ENCODE measurements at regions not wholly inside any gene's neighbourhood (a gene's known extent, or its start where the extent isn't known, plus 50 kb on each side); places are given as distances from the start of the nearest gene placed in this dataset.
"Not testable (repeated sequence)": the region's sequence is repeated elsewhere in the genome, so short reads cannot be mapped to it uniquely, and the experiment has no call there.

DNA sequence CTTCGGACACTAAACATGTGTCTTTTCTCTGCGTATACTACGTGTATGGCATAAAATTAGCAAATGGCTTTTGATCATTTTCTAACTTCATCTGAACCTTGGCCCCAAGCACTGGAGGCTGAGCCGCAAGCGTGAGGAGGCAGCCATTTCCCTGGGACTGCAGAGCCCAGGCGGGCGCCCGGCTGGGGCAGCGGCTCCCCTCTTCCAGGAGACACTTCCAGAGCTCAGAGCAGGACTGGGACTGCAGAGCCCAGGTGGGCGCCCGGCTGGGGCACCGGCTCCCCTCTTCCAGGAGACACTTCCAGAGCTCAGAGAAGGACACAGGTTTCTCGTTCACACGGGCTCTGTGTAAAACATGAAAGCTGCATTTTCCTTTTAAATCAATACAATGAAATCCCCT lies 484.1 kb upstream of the SALL3 start:
- H3K36me3 Mint-ChIP-seq (ENCODE audit: low read depth): no peaks in the 10 kb centered on the region
- H3K9me3 Mint-ChIP-seq: peaks cover 14% of the 10 kb centered on the region
- no peak overlapping the region for H3K27ac Mint-ChIP-seq
- H3K4me1 Mint-ChIP-seq (ENCODE audit: low read depth): no peaks in the 10 kb centered on the region
- no peak for DNase-seq (ENCODE audit: low spot score)
- H3K27me3 Mint-ChIP-seq (ENCODE audit: low read depth): no peaks in the 10 kb centered on the region
- intact Hi-C loops (cut with micrococcal nuclease): no loop called here
- no peak overlapping the region for H3K4me3 Mint-ChIP-seq (ENCODE audit: low read depth)

DNA sequence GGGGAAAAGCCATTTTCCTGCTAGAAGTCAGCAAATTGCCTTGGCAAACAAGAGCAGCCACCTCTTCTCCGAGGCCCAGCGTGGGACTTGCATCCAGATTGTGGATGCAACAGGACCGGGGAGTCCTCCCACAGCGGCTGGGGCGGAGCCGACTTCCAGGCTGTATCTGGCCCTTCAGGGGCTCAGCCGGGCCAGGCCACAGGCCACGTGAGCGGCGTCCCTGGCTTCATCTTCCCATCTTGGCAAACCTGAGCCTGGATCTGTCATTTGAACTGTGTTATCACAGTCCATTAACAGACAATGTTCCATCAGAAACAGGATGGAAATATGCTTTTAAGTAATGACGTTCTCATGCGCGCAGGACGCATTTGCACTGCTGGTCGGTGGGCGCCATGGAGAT lies 483.5 kb upstream of the SALL3 start:
- no peaks in the 10 kb centered on the region for H3K4me1 Mint-ChIP-seq (ENCODE audit: low read depth)
- H3K27me3 Mint-ChIP-seq (ENCODE audit: low read depth): no peaks in the 10 kb centered on the region
- intact Hi-C loops (cut with micrococcal nuclease): no loop called here
- H3K36me3 Mint-ChIP-seq (ENCODE audit: low read depth): no peaks in the 10 kb centered on the region
- no peak for DNase-seq (ENCODE audit: low spot score)
- no peak overlapping the region for H3K27ac Mint-ChIP-seq
- H3K9me3 Mint-ChIP-seq: peaks cover 9% of the 10 kb centered on the region
- no peak overlapping the region for H3K4me3 Mint-ChIP-seq (ENCODE audit: low read depth)

DNA sequence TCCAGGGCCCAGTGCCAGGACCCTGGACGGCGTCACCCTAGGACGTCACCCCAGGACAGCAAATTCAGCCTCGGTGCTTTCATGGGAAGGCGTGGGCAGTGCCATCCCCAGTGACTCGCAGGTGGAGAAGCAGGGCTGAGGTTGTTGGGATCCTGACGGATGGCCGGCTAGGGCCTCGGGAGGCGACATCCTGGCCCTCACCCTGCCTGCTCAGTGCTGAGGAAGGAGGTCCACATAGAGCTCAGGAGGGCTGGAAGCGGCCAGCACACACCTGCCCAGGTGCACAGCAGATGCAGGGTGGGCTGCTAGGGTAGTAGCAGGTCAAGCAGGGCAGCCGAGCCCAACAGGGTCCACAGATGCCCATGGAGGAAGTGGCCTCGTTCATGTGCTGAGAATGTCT lies 482.0 kb upstream of the SALL3 start:
- intact Hi-C loops (cut with micrococcal nuclease): no loop called here
- H3K27ac Mint-ChIP-seq: no peak overlapping the region
- no peaks in the 10 kb centered on the region for H3K36me3 Mint-ChIP-seq (ENCODE audit: low read depth)
- no peak for DNase-seq (ENCODE audit: low spot score)
- H3K4me3 Mint-ChIP-seq (ENCODE audit: low read depth): no peak overlapping the region
- H3K27me3 Mint-ChIP-seq (ENCODE audit: low read depth): no peaks in the 10 kb centered on the region
- H3K4me1 Mint-ChIP-seq (ENCODE audit: low read depth): no peaks in the 10 kb centered on the region
- peaks cover 4% of the 10 kb centered on the region for H3K9me3 Mint-ChIP-seq

DNA sequence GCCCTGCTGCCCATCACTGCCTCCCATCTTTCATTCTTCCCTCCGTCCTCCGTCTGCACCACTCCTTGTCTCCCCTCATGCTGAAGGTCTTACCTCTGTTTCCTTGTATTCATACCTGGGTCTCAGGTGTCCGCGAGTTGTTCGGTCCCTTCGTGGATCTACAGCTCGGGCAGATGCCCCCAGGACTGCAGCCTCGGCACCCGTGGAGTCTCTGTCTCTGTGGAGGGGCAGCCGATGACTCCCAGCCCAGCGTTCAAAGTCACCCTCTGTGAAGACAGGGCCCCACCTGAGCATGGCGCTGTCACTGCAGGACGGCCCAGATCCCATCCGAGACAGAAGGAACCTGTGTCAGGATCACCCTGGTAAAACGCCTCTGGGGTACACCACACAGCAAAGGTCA lies 480.0 kb upstream of the SALL3 start:
- no peak for DNase-seq (ENCODE audit: low spot score)
- Mint-ChIP-seq H3K36me3 (ENCODE audit: low read depth) (no peaks in the 10 kb centered on the region), H3K4me3 (ENCODE audit: low read depth) (no peak overlapping the region), H3K27me3 (ENCODE audit: low read depth) (no peaks in the 10 kb centered on the region), H3K9me3 (no peaks in the 10 kb centered on the region), H3K4me1 (ENCODE audit: low read depth) (no peaks in the 10 kb centered on the region), H3K27ac (no peak overlapping the region)
- intact Hi-C loops (cut with micrococcal nuclease): no loop called here

- DNase-seq (ENCODE audit: low spot score): no peak
- H3K9me3 Mint-ChIP-seq: no peaks in the 10 kb centered on the region
- no peak overlapping the region for H3K4me3 Mint-ChIP-seq (ENCODE audit: low read depth)
- H3K36me3 Mint-ChIP-seq (ENCODE audit: low read depth): no peaks in the 10 kb centered on the region
- no peaks in the 10 kb centered on the region for H3K27me3 Mint-ChIP-seq (ENCODE audit: low read depth)
- H3K27ac Mint-ChIP-seq: no peak overlapping the region
- no peaks in the 10 kb centered on the region for H3K4me1 Mint-ChIP-seq (ENCODE audit: low read depth)
- intact Hi-C loops (cut with micrococcal nuclease): no loop called here
These were observed 478.4 kb upstream of the SALL3 start for GRCh38 chr18:78501251-78501650.

DNA sequence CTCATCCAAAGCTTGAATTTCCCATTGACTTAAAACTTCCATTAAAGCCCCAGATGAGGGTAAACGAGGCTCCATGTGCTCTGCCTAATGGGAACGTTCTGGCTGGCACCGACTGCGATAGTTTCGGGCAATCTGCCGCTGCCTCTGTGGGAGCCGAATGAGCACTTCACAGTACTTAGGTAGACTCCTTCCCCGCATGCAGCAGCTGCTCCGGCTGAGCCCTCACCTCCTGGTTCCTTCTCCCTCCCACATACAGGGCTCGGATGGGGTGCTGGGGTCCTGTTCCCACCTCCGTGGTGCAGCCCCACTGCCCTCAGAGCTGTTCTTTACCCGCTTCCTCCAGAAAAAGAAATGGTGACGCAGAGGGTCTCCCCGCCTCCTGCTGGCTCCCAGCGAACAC lies 476.5 kb upstream of the SALL3 start:
- intact Hi-C loops (cut with micrococcal nuclease): no loop called here
- Mint-ChIP-seq H3K36me3 (ENCODE audit: low read depth) (no peaks in the 10 kb centered on the region), H3K4me1 (ENCODE audit: low read depth) (no peaks in the 10 kb centered on the region), H3K4me3 (ENCODE audit: low read depth) (no peak overlapping the region), H3K9me3 (peaks cover 3% of the 10 kb centered on the region), H3K27ac (no peak overlapping the region), H3K27me3 (ENCODE audit: low read depth) (no peaks in the 10 kb centered on the region)
- DNase-seq (ENCODE audit: low spot score): no peak

GRCh38 chr18:78505851-78506461 lies 473.7 kb upstream of the SALL3 start:
- Mint-ChIP-seq H3K27me3 (ENCODE audit: low read depth) (no peaks in the 10 kb centered on the region), H3K27ac (no peak overlapping the region), H3K4me1 (ENCODE audit: low read depth) (no peaks in the 10 kb centered on the region), H3K9me3 (peaks cover 8% of the 10 kb centered on the region), H3K4me3 (ENCODE audit: low read depth) (no peak overlapping the region), H3K36me3 (ENCODE audit: low read depth) (no peaks in the 10 kb centered on the region)
- DNase-seq (ENCODE audit: low spot score): no peak
- intact Hi-C loops (cut with micrococcal nuclease): no loop called here

DNA sequence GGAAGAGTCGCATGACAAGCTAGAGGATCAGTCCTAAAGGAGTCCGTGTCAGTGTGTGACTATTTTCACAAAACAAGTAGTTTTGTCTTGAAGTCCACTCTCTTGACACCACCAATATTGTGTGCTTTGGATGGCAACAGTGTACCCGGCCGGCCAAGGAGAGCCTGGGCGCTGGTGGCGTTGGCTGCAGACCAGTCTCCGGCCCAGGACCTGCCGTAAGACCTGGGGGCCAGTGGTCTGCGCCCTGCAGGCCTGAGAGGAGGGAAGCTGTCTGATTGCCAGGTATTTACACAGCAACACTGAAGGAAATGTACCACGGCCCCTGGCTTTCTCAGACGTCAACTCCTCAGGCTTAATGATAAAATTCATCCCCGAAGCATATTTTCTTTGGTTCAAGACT lies 472.4 kb upstream of the SALL3 start:
- H3K27ac Mint-ChIP-seq: no peak overlapping the region
- no peaks in the 10 kb centered on the region for H3K36me3 Mint-ChIP-seq (ENCODE audit: low read depth)
- H3K9me3 Mint-ChIP-seq: peaks cover 8% of the 10 kb centered on the region
- no peak overlapping the region for H3K4me3 Mint-ChIP-seq (ENCODE audit: low read depth)
- intact Hi-C loops (cut with micrococcal nuclease): no loop called here
- H3K27me3 Mint-ChIP-seq (ENCODE audit: low read depth): no peaks in the 10 kb centered on the region
- no peak for DNase-seq (ENCODE audit: low spot score)
- H3K4me1 Mint-ChIP-seq (ENCODE audit: low read depth): no peaks in the 10 kb centered on the region

- H3K4me3 Mint-ChIP-seq (ENCODE audit: low read depth); H3K27me3 Mint-ChIP-seq (ENCODE audit: low read depth); H3K27ac Mint-ChIP-seq; H3K4me1 Mint-ChIP-seq (ENCODE audit: low read depth); H3K9me3 Mint-ChIP-seq; DNase-seq (ENCODE audit: low spot score); H3K36me3 Mint-ChIP-seq (ENCODE audit: low read depth); intact Hi-C loops (cut with micrococcal nuclease): not testable (repeated sequence)
These were observed 471.3 kb upstream of the SALL3 start for GRCh38 chr18:78508228-78508824.

DNA sequence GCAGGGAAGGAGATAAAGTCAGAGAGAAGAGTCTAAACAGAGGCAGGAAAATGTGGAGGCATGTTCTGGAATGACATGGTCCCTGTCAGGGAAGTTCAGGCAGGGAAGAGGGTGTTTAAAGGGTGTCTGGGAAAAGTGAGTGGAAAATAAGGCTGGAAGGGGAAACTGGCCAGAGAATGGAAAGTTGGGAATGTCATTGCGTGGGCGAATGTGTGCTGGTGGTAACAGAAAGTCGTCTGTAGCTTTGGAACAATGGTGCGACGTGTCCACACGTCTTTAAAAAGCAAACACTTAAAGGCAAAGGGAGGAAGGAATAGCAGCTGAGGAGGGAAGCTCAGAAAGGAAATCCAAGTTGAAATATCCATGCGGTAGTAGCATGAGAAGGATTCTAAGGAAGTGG lies 469.5 kb upstream of the SALL3 start:
- no peak for DNase-seq (ENCODE audit: low spot score)
- intact Hi-C loops (cut with micrococcal nuclease): no loop called here
- Mint-ChIP-seq H3K27me3 (ENCODE audit: low read depth) (no peaks in the 10 kb centered on the region), H3K9me3 (peaks cover 8% of the 10 kb centered on the region), H3K36me3 (ENCODE audit: low read depth) (no peaks in the 10 kb centered on the region), H3K4me1 (ENCODE audit: low read depth) (no peaks in the 10 kb centered on the region), H3K4me3 (ENCODE audit: low read depth) (no peak overlapping the region), H3K27ac (no peak overlapping the region)

- Mint-ChIP-seq H3K27me3 (ENCODE audit: low read depth) (no peaks in the 10 kb centered on the region), H3K4me3 (ENCODE audit: low read depth) (no peak overlapping the region), H3K9me3 (peaks cover 8% of the 10 kb centered on the region), H3K4me1 (ENCODE audit: low read depth) (no peaks in the 10 kb centered on the region), H3K36me3 (ENCODE audit: low read depth) (no peaks in the 10 kb centered on the region), H3K27ac (no peak overlapping the region)
- no peak for DNase-seq (ENCODE audit: low spot score)
- intact Hi-C loops (cut with micrococcal nuclease): no loop called here
These were observed 469.0 kb upstream of the SALL3 start for GRCh38 chr18:78510636-78511035.

- Mint-ChIP-seq H3K36me3 (ENCODE audit: low read depth) (no peaks in the 10 kb centered on the region), H3K27me3 (ENCODE audit: low read depth) (no peaks in the 10 kb centered on the region), H3K27ac (no peak overlapping the region), H3K9me3 (peaks cover 8% of the 10 kb centered on the region), H3K4me3 (ENCODE audit: low read depth) (no peak overlapping the region), H3K4me1 (ENCODE audit: low read depth) (no peaks in the 10 kb centered on the region)
- no peak for DNase-seq (ENCODE audit: low spot score)
- intact Hi-C loops (cut with micrococcal nuclease): no loop called here
These were observed 467.7 kb upstream of the SALL3 start for GRCh38 chr18:78511666-78512601.

Data from activated T-helper 2 cell treated with anti-CD3 and anti-CD28 coated beads, Interferon-gamma antibody, Interleukin-2, Interleukin-4, amounts not matched to agents 10 μg/mL and 5 μg/mL and 100 μg/mL, durations not matched to agents 14 hours and 24 hours and 36 hours (primary cell).